OCI-LY3 (cell line): ENCODE measurements at regions not wholly inside any gene's neighbourhood (a gene's known extent, or its start where the extent isn't known, plus 50 kb on each side); places are given as distances from the start of the nearest gene placed in this dataset.

Experiments
- H2AFZ ChIP-seq: fragments of 200-600, 300-600 bp; shearing (Covaris generic); 2 replicates; pipeline ENCODE4 v1.6.0; 2014; ENCODE audit warnings: antibody characterized with exemption, low read depth, low read length
- H3K27ac ChIP-seq: fragments of 200-600, 300-600 bp; sonication (generic); 2 replicates; pipeline ENCODE4 v1.5.1; 2014; ENCODE audit warnings: mild to moderate bottlenecking, low read length, moderate library complexity, mixed read lengths
- H3K27me3 ChIP-seq: fragments of 200-600, 300-600 bp; sonication (generic); 2 replicates; pipeline ENCODE4 v1.6.1; 2014; ENCODE audit warnings: low read depth, low read length, mixed read lengths
- H3K36me3 ChIP-seq: fragments of 200-600, 300-600 bp; sonication (generic); replicated peaks from 2 replicates; pipeline ENCODE3; 2014; ENCODE audit warnings: low read depth, low read length, mixed read lengths
- H3K4me1 ChIP-seq: fragments of 300-600, 200-600 bp; sonication (generic); 2 replicates; pipeline ENCODE4 v1.6.1; 2014; ENCODE audit warnings: low read length, mixed read lengths
- H3K4me2 ChIP-seq: fragments of 200-600, 300-600 bp; sonication (generic); 2 replicates; pipeline ENCODE4 v1.6.1; 2014; ENCODE audit warnings: low read length, mixed read lengths
- H3K4me3 ChIP-seq: fragments of 300-600, 200-600 bp; sonication (generic); 2 replicates; pipeline ENCODE4 v1.5.1; 2014; ENCODE audit warnings: antibody characterized with exemption, mild to moderate bottlenecking, low read length, moderate library complexity
- H3K79me2 ChIP-seq: fragments of 300-600, 200-600 bp; shearing (Covaris generic); 2 replicates; pipeline ENCODE4 v1.6.1; 2014; ENCODE audit warnings: mild to moderate bottlenecking, low read length, mixed read lengths
- H3K9ac ChIP-seq: fragments of 300-600, 200-600 bp; shearing (Covaris generic); 2 replicates; pipeline ENCODE4 v1.6.0; 2014; ENCODE audit warnings: mild to moderate bottlenecking, low read length, moderate library complexity
- H3K9me3 ChIP-seq: fragments of 200-600, 300-600 bp; shearing (Covaris generic); 2 replicates; pipeline ENCODE4 v1.6.1; 2014; ENCODE audit warnings: low read length, mixed read lengths; ENCODE audit not compliant: insufficient read depth
- H4K20me1 ChIP-seq: fragments of 200-600, 300-600 bp; sonication (generic); 2 replicates; pipeline ENCODE4 v1.6.1; 2016; ENCODE audit warnings: low read length, mixed read lengths; ENCODE audit not compliant: insufficient read depth
- EZH2phosphoT487 ChIP-seq: fragments of 200-600 bp; shearing (Covaris generic); IDR thresholded peaks from 2 replicates; pipeline ENCODE4 v1.6.1; 2018; ENCODE audit warnings: antibody characterized with exemption, mixed run types, low read depth
- TF ChIP-seq, protein P1 (sequence below): fragments of 200-600, 300-600 bp; sonication (generic); IDR thresholded peaks from 2 replicates; pipeline ENCODE4 v1.5.1; 2014; ENCODE audit warnings: antibody characterized with exemption, low read length, low read depth

DNA sequence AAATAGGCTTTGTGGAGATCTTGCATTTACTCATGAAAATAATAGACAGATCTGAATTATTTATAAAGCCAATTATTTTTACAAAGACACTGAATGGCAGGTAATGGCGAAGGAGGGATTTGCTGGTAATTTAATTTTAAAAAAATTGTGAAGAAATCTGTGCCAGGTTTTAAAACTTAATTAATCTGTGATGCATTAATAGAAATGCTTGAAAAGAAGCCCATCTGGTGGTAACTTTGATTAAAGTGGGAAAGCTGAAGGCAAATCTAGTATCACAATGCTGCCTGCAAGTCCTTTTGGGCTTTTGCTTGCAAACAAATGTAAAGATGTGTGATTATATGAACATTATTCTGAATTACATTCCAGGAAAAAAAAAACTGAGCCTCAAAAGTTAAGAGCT, 433.2 kb upstream of the DEPDC1 start:
- Histone ChIP-seq H3K9ac (no peak overlapping the region), H4K20me1 (no peaks in the 10 kb centered on the region), H3K9me3 (no peaks in the 10 kb centered on the region), H3K4me1 (no peaks in the 10 kb centered on the region), H2AFZ (no peak overlapping the region), H3K27ac (no peak overlapping the region), H3K79me2 (no peaks in the 10 kb centered on the region), H3K4me3 (no peak overlapping the region), H3K27me3 (no peaks in the 10 kb centered on the region), H3K4me2 (no peak overlapping the region), H3K36me3 (no peaks in the 10 kb centered on the region)
- TF ChIP-seq, protein P1, sequence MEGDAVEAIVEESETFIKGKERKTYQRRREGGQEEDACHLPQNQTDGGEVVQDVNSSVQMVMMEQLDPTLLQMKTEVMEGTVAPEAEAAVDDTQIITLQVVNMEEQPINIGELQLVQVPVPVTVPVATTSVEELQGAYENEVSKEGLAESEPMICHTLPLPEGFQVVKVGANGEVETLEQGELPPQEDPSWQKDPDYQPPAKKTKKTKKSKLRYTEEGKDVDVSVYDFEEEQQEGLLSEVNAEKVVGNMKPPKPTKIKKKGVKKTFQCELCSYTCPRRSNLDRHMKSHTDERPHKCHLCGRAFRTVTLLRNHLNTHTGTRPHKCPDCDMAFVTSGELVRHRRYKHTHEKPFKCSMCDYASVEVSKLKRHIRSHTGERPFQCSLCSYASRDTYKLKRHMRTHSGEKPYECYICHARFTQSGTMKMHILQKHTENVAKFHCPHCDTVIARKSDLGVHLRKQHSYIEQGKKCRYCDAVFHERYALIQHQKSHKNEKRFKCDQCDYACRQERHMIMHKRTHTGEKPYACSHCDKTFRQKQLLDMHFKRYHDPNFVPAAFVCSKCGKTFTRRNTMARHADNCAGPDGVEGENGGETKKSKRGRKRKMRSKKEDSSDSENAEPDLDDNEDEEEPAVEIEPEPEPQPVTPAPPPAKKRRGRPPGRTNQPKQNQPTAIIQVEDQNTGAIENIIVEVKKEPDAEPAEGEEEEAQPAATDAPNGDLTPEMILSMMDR: no peak
- no peak for TF ChIP-seq EZH2phosphoT487

- H3K4me1 ChIP-seq: no peaks in the 10 kb centered on the region
- H3K9me3 ChIP-seq: no peaks in the 10 kb centered on the region
- no peak overlapping the region for H3K4me3 ChIP-seq
- H3K9ac ChIP-seq: no peak overlapping the region
- no peak overlapping the region for H2AFZ ChIP-seq
- no peak overlapping the region for H3K4me2 ChIP-seq
- no peaks in the 10 kb centered on the region for H4K20me1 ChIP-seq
- H3K27ac ChIP-seq: no peak overlapping the region
- H3K27me3 ChIP-seq: no peaks in the 10 kb centered on the region
- TF ChIP-seq, protein P1: no peak
- no peak for TF ChIP-seq EZH2phosphoT487
- H3K79me2 ChIP-seq: no peaks in the 10 kb centered on the region
- H3K36me3 ChIP-seq: no peaks in the 10 kb centered on the region
Observed at GRCh38 chr1:68936530-68936929, 439.6 kb upstream of the DEPDC1 start.

DNA sequence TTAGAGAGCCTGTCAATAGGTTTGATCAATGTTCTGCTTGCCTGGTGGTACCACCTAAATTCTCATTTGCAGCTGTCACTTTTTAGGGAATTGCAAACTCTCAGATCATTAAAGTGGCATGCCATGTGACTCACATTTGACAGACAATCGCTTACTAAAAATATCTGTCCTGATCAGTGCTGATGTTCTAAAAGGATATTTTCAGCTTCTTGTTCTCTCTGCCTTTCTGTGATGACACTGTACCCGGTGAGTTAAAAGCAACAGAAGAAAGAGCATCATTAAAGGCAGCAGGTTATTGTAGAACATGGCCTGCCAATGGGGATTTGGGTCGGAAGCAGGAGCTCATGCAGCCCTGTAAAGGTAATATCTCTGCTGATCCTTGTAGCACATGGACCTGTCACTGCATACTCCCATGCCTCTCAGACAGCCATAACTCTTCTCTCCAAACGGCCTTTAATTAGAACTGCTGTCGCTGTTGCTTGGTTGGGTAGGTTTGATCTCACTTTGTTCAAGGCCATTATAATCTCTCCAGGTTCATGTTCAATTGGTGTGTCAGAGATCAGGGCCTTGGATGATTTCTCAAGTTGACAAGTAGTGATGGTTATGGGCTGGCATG, 441.3 kb upstream of the DEPDC1 start:
- no peak overlapping the region for H3K4me2 ChIP-seq
- no peaks in the 10 kb centered on the region for H3K36me3 ChIP-seq
- H3K27ac ChIP-seq: no peak overlapping the region
- H3K27me3 ChIP-seq: no peaks in the 10 kb centered on the region
- no peaks in the 10 kb centered on the region for H3K79me2 ChIP-seq
- no peaks in the 10 kb centered on the region for H3K4me1 ChIP-seq
- H3K9me3 ChIP-seq: no peaks in the 10 kb centered on the region
- no peaks in the 10 kb centered on the region for H4K20me1 ChIP-seq
- H2AFZ ChIP-seq: no peak overlapping the region
- TF ChIP-seq, protein P1: no peak
- no peak for TF ChIP-seq EZH2phosphoT487
- H3K9ac ChIP-seq: no peak overlapping the region
- H3K4me3 ChIP-seq: no peak overlapping the region

- H3K27ac ChIP-seq: no peak overlapping the region
- no peak overlapping the region for H3K4me2 ChIP-seq
- H2AFZ ChIP-seq: no peak overlapping the region
- no peaks in the 10 kb centered on the region for H3K4me1 ChIP-seq
- no peaks in the 10 kb centered on the region for H3K27me3 ChIP-seq
- H3K36me3 ChIP-seq: no peaks in the 10 kb centered on the region
- TF ChIP-seq EZH2phosphoT487: no peak
- TF ChIP-seq, protein P1: no peak
- H3K79me2 ChIP-seq: no peaks in the 10 kb centered on the region
- no peaks in the 10 kb centered on the region for H4K20me1 ChIP-seq
- no peak overlapping the region for H3K9ac ChIP-seq
- no peaks in the 10 kb centered on the region for H3K9me3 ChIP-seq
- H3K4me3 ChIP-seq: no peak overlapping the region
Observed at GRCh38 chr1:68950036-68950435, 453.2 kb upstream of the DEPDC1 start.
